Spleen (tissue), 7 donors: ENCODE measurements at regions not wholly inside any gene's neighbourhood (a gene's known extent, or its start where the extent isn't known, plus 50 kb on each side); places are given as distances from the start of the nearest gene placed in this dataset.

Experiments used
- CTCF ChIP-seq, 11 experiments: fragments of 200-600 bp in 7 of 11; fragments of 450-650 bp in 4 of 11; sonication (generic) in 4 of 11; IDR thresholded peaks in 8 of 11; conservative IDR thresholded peaks in 3 of 11; 1 replicate in 7 of 11; 2 replicates in 4 of 11; pipeline versions ENCODE4 v1.4.0 to v1.8.0; 2016 to 2021; ENCODE audit warnings: antibody characterized with exemption in 11 of 11, inconsistent platforms in 4 of 11, mild to moderate bottlenecking in 1 of 11
- POLR2A ChIP-seq, 3 donors: fragments of 450-650 bp; IDR thresholded peaks; one replicate each; pipeline ENCODE4 v1.5.1; 2017; ENCODE audit warnings: antibody characterized with exemption in 3 of 3, mild to moderate bottlenecking in 1 of 3
- donor health status: DM: no; HTN: no; CAD: no; lungs with moderate emphysema.
- donor health status: DM: no; HTN: no; CAD: no.
- donor health status: DM: no; HTN: no; CAD: no.

GRCh38 chr12:123073292-123073691 is 77.6 kb downstream of the PITPNM2 start:
- TF ChIP-seq POLR2A (IDR thresholded peaks at IDR 0.05) (no peak), CTCF (IDR thresholded peaks at IDR 0.05 in 8 of 11, conservative IDR thresholded peaks at IDR 0.05 in 3 of 11) (no peak)
